Amygdala (tissue), 56 donors: ENCODE measurements at regions not wholly inside any gene's neighbourhood (a gene's known extent, or its start where the extent isn't known, plus 50 kb on each side); places are given as distances from the start of the nearest gene placed in this dataset.
A peak's percentile ranks its signal among the peaks of the same experiment; 100 is the strongest.

Experiments used
- DNase-seq, 56 donors: peaks; one replicate each; lab custom pipeline; 2025; lab: John Stamatoyannopoulos, UW

DNA sequence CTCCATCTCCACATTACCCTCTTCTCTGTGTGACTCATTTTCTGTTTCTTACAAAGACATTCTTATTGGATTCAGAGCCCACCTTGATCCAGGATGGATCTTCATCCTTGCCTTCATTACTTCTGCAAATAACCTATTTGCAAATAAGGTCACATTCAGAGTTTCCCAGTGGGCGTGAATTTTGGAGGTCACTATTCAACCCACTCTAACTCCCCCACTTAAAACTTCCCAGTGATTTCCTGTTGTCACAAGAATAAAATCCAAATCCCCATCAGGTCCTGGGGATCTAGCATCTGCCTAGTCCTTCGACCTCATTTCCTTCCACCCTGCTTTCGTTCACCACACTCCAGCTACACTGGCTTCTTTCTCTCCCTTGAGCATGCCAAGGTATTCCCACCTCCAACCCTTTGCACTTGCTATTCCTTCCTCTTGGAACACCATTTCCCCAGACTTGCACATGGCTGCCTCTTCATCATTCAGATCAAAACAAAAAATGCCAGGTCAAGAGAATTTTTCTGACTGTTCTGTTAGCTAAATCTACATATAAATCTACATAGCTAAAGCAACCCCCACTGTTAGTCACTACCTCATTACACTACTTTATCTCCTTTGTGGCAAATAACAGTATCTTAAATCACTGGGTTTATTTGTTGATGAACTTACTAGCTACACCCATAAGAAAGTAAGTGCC, 187.2 kb downstream of the TOMM20 start:
- DNase-seq, result no peak

DNA sequence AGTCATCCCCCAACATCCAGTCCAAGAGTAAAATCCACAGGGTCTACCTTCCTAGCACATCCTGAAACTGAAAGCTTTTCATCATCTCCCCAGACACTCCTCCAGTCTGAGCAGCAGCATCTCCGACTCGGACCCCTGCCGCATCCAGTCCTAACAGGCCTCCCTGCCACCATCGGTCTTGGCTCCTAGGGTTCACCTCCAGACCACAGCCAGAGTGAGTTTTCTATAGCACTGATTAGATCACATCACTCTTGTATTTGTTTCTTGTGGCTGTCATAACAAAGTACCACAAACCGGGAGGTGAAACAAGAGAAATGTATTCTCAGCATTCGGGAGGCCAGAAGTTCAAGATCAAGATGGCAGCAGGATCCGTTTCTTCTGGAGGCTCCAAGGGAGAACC, 187.8 kb downstream of the TOMM20 start:
- DNase-seq, result no peak

DNA sequence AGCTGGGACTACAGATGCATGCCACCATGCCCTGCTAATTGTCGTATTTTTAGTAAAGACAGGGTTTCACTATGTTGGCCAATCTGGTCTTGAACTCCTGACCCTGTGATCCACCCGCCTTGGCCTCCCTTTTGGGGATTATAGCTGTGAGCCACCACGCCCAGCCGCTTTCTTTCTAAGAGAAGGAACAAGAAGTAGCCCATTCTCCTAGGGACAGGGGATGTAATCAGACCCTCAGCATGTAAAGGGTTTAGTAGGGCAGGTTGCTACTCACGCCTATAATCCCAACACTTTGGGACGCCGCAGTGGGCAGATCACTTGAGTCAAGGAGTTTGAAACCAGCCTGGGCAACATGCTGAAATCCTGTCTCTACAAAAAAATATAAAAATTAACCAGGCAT, 189.7 kb downstream of the TOMM20 start:
- DNase-seq, result no peak

DNA sequence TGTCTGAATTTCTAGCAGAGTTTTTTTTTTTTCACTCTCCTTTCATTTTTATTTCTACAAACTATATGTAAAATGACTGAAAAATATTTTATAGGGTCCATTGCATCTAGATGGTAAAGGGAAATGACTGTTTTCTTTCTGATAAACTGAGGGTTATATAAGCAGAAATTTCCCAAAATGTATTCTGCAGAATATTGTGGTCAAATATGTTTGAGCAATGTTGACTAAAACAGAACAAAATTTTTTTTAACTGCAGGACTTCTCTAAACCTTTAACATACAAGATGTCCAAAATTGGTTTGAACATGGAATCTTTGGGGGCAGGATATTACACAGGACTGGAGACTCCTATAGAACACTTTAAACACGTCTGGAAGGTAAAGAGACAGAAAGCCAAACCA, 190.5 kb downstream of the TOMM20 start:
- DNase-seq, result no peak

DNA sequence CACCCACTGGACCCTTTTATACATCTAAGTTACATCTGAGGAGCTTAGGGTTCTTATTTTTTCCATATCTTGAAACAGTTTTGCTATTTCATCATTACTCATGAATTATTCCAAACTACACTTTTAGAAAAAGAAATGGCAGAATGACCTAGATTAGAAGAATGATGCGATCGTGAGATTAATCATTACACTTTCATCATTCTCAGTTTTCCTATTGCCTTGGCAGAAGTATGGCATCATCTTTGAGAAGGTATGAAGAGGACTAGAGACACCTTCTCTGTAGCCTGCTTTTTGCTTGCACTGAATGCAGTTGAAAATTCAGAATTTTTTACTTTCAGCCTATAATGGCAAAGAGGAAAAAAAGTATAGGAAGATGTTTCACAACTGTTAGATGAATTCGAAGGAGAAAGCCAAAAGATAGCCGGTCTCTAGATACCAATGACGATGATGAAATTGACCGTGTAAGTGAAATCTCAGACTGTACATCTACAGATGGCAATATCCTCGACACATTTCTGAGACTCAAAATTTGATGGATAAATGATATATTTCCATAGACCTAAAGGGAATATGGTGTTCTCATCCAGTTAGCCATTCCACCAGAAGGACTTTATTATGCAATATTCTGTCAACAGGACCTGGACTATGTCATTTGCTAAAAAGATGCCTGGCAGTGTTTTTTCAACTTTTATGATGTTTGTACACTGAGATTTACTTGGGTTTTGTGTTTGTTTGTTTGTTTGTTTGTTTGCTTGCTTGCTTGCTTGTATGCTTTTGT, 191.8 kb downstream of the TOMM20 start:
- no peak for DNase-seq

DNA sequence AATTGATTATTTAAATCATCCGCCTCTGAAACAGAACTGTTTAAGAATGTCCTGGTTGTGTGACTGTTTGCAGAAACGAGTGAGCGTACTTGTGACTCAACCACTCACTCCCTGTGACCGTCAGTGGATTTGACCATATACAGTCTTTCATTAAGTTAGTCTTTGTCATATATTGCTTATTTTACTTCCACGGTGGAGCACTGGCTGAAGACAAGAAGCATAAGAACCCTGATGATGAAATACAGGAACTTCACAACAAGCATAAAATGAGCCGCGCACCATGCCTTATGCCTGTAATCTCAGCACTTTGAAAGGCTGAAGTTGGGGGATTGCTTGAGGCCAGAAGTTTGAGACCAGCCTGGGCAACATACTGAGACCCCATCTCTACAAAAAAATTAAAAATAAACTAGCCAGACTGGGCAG, 194.0 kb downstream of the TOMM20 start:
- DNase-seq, result no peak

DNA sequence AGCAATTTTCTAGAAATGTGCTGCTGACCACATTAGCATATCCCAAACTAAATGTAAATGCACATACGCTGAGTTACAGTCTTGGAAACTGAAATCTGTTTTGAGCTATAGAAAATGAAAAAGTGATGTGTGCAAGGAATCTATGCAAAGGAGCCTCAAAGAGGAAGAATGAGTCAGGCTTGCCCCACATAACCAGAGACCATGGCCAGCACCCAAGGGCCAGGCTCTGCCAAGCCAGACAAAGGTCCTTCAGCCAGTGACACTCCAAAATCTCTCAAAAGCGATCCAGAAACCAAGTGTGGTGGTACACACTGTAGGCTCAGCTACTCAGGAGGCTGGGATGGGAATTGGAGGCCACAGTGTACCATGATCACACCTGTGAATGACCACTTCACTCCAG, 195.2 kb downstream of the TOMM20 start:
- DNase-seq, result peak in 6 of 56 donors; percentile 6 to 24 (median 9)

DNA sequence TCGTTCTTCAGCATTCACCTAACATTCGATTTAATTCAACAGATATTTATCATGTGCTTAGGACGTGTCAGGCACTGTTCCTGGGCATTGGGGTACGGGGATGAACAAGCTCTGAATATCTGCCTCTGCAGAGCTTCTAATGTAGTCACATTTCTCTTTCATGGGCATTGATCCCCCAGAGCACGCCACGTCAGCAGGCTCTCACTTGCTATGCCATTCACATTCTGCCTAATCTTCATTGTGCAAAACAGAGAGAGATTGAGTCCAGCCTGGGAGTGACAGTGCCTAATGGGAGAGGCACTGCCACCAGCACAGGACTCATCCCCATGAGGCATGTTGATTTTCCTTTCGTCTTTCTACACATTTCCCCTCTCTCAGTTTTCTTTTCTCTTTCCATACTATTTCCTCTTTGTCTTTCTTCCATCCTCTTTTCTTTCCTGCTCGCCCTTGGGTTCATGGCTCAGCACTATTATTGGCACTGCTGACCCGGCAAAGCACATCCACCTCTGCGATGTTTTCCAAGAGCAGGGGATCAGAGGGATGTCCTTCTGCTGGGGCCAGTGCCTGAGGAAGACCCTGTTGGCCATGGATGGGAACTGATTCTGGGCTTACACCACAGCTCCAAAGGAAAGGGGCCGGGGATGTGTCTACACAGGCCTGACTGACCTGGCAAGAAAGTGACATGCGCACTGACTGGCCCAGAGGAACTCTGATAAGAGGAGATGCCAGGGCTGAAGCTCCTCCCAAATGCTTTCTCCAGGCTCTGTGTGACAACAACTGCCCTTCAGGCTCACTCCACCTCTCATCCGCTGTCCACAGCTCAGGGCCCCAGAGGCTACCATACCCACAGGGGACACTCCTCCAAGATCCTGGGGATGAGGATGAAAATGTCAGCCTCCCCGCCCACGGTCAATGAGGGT, 195.9 kb downstream of the TOMM20 start:
- DNase-seq, result peak in 3 of 56 donors; percentile 9 to 16 (median 14)

DNA sequence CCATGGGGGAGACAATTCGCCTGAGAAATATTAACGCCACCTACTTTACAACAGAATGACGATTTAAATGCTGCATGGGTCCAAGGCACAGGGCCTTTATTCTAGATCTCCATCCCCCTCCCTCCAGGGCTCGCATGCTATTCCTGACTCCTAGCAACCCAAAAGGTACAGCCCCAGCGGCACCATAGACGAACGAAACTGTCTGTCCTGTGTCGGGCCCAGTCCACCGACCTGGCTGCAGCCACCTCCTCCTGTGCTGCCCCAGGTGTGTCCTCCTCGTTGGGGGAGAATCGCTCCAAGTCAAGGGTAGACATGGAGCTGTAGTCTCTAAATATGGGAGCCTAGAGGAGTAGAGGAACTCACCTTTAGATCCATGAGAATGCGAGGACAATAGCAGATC, 196.5 kb downstream of the TOMM20 start:
- no peak for DNase-seq

DNA sequence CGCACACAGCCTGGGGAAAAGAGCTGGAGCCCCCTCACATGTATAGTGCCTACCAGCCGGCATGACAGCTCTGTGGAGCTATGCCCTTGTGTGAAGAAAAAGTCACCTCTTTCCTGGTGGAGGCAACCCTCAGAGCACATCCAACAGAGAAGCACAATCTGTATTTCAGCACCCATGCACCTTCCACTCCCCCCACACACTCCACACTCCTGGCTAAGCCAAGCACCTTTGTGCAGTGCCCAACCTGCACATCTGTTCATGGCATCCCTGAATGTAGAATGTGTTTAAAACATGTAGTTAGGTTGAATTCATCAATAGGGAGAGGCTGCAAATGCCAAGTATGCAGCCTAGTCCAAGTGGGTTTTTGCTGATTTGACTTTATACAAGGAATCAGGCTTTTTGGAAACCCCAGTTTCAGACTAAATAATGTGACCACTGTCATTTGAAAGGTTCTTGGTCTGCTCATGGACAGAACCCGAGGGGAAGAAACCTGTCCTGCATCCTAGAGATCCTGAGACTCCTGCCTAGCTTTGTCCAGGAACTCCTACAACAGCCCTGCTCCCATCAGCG, 197.1 kb downstream of the TOMM20 start:
- DNase-seq, result no peak

DNA sequence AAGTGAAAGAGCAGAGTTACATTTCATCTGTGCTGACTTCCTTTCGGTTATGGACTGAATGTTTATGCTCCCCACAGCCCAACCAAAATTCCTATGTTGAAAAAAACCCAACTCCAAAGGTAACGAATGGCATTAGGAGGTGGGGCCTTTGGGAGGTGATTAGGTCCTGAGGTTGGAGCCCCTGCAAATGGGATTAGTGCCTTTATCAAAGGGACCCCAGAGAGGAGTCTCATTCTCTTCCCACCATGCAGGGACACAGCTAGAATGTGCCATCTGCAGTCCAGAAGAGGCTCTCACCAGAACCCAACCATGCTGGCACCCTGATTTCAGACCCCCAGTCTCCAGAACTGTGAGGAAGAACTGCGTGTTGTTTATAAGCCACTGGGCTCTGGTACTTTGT, 199.3 kb downstream of the TOMM20 start:
- DNase-seq, result no peak

DNA sequence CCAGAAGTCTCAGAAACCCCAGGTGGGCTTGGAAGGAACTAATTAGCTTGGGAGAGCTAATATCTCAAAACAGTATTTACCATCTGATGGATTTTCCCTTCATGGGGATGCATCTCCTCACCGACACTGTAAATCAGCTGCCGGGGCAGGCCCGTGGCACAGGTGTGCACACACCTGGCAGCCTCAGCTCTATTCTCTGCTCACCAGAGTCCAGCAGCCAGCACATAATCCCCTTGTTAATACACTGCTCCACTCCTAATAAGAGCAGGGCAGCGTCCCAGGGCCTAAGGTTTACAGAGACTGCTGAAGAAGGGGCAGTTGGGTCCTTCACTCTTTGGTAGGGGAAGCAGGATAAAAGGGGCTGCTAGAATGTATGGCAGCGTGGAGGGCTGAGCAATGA, 200.0 kb downstream of the TOMM20 start:
- DNase-seq, result no peak

DNA sequence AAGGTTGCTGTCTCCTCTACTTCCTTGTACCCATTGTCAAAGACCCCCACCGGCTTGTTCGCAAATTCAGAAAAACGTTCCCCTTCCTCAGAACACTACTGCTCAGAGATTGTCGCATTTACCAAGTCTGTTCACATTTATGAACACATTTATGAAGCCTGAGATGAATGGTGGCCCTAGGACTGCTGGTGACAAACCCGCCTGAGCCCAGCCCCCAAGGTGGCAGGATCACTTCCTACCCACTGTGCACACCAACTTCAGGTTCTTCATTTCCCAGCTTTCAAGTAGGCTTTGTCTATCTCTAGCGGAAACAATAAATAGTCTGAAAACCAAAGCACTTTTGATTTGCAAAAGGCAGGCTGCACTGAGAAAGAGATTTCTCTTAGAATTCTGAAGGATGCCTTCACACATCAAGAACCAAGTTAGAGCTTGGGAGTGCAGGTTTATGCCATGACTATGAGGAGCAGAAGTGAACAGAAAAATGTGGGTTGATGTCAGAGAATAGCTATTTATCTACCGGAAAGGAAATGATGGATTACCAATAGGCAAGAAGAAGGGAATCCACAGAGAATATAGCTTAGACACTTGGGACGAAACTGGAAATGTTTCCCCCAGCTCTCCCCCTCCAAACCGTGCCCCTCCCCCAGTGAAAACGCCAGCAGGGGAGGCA, 200.5 kb downstream of the TOMM20 start:
- no peak for DNase-seq

DNA sequence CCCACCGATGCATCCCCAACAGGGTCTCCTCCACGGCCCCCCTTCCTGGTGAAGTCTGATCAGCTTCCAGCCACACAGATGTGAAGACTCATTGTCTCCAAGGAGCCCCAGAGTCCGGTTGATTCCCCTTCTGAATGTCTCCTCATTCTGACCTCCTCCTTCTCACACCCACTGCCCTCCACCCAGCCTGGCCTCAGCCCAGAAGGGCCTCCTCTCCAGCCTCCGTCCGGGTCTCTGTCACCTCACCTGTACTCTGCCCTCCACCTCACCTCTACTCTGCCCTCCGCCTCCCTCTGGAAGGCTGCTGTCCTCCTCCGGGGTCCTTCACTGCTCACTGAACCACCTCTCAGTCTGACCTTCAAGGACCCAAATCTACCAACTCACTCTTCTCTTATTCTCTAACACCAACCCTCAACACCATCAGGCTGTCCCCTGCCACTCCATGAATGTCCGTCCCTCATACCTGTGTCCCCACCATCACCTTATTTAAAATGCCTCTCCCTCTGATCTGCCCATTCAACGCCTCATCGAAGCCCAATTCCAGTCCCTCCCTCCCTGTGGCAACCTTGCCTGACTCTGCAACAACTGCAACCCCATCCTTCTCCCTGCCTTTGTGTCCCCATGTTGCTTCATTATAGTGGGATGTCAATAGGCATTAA, 201.2 kb downstream of the TOMM20 start:
- no peak for DNase-seq

DNA sequence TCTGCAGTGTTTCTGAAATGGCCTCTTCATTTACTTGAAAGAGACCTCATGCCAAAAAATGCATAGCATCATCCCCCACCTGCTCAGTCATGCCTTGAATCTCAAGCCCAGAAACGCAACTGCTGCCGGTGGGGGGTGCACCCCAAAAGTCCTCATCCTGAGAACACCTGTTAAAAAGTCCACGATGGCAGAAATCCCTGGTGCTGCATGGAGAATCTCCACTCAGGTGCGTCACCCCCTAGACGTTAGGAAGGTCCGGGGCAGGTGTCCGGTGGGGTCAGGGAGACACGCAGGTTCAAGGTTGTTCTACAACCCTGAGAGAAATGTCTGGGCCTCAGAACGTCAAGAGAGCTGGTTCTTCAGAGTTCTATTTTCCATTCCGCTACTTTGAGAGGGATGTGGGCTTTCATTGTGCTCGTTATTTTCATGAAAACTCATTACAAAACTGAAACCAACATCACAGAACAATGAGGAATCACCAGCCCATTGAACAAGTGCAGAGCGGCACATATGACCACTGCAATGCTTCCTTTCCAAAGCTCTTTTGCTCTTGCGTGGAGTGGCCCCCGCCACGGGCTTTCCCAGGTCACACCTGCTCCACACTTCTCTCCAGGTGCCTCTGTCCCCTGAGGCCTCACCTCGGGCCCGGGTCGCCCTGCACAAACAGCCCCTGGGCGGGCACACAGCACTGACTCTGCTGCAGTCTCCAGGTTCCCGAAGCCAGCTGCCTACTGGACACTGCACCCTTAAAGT, 201.9 kb downstream of the TOMM20 start:
- DNase-seq, result peak in 1 of 56 donors; percentile 19

DNA sequence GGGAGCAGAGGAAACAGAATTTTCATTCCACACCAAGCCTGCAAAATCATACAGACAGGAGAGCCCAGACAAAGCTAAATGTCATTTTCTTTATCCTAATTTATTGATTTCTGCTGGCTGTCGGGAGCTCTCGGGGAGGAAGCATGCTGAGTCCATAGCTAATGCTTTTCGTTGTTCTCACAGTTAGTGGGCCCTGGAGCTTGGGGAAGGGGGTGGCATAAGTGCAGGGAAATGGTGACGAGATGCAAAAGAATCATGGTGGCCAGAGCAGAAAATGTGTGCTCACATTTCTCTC, 202.4 kb downstream of the TOMM20 start:
- DNase-seq, result no peak

DNA sequence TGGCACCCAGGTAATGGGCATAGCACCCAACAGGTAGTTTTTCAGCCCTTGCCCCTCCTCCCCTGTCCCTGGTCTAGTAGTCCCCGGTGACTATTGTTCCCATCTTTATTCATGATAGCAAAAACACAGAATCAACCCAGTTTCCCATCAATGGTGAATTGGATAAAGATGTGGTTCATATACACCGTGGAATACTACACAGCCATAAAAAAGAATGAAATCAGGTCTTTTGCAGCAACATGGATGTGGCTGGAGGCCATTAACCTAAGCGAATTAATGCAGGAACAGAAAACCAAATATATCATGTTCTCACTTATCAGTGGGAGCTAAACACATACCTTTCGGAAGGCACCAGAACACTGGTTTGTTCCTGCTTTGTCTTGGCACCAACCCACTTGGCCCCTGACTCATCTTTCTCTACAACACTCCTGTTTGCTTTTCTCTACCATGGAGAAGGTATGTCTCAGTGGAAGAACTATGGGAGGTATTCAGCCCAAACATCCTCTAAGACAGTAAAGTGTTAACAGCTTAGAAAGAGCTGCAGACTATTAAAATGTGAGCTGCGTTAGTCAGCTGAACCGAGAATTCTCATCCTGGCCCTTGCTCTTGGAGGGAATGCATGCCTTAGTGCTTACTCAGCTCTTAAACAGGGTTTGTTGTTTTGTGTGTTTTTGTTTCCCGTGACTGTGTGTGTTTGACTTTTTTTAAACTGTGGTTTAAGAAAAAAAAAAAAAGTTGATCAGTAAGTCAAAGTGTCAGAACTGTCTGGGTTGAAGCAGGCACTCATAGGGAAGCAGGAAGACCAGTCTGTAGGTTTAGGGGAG, 203.0 kb downstream of the TOMM20 start:
- no peak for DNase-seq
